Adrenal gland (tissue), 5 donors: ENCODE measurements at regions not wholly inside any gene's neighbourhood (a gene's known extent, or its start where the extent isn't known, plus 50 kb on each side); places are given as distances from the start of the nearest gene placed in this dataset.

Experiments
- POLR2A ChIP-seq, 2 donors: fragments of 450-650 bp; IDR thresholded peaks; one replicate each; pipeline ENCODE4 v1.6.1; 2017; ENCODE audit warnings: antibody characterized with exemption in 2 of 2, mild to moderate bottlenecking in 2 of 2, moderate library complexity in 1 of 2
- TF ChIP-seq, protein P1 (sequence below), 6 experiments: fragments of 450-650 bp in 4 of 6; fragments of 200-600 bp in 2 of 6; sonication (generic) in 1 of 6; IDR thresholded peaks; 1 replicate in 5 of 6; 2 replicates in 1 of 6; pipeline versions ENCODE4 v1.5.1 to v1.8.0; 2016 to 2021; ENCODE audit warnings: antibody characterized with exemption in 6 of 6, mild to moderate bottlenecking in 2 of 6, moderate library complexity in 1 of 6
- donor health status: DM: no; HTN: no; CAD: no.

DNA sequence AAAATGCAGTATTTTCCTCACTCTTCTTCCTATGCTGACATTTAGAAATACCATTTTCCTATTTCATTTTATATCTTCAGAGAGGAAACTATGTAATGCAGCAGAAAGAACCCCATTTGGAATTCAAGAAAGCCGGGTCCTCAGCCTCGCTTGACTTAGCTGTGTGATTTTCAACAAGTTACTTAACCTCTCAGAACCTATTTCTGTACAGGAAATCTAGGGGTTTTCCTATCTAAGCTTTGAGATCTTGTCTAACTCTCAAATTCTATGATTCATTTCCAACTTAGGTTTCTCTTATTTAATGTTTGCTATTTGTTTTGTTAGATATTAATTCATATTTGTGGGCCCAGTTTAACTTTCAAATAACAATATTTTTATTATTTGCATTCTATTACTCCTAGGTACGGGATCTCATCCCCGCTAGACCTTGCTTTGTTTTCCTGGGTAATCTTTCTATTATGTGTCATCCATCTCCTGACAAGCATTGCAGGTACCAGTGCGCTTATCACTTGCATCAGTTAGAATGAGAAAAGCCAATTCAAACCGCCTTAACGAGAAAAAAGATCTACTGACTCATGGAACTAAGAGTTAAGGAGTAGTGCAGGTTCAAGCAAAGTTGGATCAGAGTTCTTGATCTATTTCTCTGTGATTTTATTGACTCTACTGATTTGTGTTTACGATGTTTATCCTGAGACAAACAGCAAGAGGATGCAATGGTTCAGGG is 70.6 kb upstream of the BHLHE40 start:
- TF ChIP-seq, protein P1, sequence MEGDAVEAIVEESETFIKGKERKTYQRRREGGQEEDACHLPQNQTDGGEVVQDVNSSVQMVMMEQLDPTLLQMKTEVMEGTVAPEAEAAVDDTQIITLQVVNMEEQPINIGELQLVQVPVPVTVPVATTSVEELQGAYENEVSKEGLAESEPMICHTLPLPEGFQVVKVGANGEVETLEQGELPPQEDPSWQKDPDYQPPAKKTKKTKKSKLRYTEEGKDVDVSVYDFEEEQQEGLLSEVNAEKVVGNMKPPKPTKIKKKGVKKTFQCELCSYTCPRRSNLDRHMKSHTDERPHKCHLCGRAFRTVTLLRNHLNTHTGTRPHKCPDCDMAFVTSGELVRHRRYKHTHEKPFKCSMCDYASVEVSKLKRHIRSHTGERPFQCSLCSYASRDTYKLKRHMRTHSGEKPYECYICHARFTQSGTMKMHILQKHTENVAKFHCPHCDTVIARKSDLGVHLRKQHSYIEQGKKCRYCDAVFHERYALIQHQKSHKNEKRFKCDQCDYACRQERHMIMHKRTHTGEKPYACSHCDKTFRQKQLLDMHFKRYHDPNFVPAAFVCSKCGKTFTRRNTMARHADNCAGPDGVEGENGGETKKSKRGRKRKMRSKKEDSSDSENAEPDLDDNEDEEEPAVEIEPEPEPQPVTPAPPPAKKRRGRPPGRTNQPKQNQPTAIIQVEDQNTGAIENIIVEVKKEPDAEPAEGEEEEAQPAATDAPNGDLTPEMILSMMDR (IDR thresholded peaks at IDR 0.05), result no peak
- no peak for TF ChIP-seq POLR2A (IDR thresholded peaks at IDR 0.05)
